ENCODE measurements at regions not wholly inside any gene's neighbourhood (a gene's known extent, or its start where the extent isn't known, plus 50 kb on each side); places are given as distances from the start of the nearest gene placed in this dataset.
"Not testable (repeated sequence)": the region's sequence is repeated elsewhere in the genome, so short reads cannot be mapped to it uniquely, and the experiment has no call there.

DNA sequence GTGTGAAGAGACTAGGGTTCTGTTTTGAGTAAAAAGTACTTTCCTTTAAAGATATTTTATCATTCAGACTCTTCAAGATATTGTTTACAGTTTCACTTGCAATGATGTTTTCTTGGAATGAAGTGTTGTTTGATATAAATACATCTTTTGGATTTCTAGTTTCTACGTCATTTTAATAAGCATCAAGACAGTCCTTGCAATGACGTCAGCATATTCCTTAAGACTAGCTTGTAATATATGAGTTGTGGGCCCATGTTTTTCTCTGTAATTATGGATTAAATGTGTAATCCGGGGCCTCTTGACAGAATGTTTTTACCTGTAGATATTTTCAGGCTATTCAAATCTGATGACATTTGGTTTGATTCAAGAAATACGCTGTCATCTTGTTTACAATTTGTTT lies 66.1 kb downstream of the RBMX2 start:
- DNase-seq, result no peak

DNA sequence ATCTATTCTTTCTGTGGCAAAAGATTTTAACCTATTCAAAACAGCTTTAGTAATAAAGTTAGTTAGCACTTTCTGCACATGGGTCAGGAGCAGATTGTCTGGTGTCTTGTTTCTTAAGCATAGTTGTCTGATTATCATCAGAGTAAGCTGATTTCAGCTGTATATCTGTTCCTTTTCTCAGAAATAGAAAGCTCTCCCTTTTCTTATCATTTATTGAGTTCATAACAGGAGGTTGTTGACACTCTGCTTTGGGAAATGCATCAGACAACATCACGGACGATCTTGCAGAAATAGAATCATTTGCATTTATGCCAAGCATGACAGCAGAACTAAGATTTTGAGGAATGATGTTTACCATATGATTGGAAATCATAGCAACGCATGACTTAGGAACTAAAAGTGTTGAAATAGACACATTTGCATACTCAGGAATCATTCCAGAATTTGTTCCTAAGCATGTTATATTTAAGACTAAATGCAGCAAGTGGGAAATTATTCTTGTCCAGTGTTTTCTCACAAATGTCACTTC lies 66.7 kb downstream of the RBMX2 start:
- DNase-seq, result no peak

DNA sequence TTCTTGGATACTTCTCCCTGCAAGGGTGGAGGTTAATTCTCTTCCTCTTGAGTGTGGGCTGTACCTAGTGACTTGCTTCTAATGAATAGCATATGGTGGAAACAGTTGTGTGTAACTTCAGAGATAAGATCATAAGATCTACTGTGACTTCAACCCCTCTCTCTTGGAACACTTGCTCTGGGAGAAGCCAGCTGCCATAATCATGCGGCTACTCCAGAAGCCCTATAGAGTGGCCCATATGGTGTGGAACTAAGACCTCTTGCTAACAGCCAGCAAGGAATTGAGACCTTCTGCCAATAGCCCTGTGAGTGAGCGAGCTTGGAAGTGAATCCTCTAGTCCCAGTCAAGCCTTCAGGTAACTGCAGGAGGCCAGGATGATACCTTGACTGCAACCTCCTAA lies 81.1 kb downstream of the RBMX2 start:
- DNase-seq, result no peak

DNA sequence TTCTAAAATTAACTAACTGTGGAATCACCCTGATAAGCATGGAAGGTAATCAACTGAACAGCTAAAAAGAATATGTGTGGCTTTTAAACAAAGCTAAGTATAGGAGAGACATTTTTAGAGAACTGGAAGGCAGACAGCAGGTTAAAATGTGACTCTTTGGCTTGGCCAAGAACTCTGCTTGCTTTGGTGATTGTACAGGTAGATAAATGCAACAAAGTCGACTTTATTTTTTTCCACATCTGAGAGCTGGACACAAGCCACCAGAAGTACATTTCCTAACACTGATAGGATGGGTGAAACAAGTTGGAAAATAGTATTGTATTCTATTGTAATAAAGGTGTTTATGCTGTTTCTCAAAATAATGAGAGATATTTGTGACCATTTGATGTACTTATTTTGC lies 84.1 kb downstream of the RBMX2 start:
- no peak for DNase-seq

DNA sequence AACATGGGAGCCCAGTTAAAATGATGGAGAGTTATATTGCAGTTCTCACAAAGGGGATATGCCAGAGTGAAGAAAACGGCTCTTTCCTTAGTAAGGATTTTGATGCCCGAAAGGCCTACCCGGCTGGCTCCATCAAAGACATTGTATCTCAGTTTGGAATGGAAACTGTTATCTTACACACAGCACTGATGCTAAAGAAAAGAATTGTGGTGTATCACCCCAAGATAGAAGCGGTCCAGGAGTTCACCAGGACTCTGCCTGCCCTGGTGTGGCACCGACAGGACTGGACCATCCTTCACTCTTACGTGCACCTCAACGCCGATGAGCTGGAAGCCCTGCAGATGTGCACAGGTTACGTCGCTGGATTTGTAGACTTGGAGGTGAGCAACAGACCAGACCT lies 93.7 kb downstream of the RBMX2 start:
- not testable (repeated sequence) for DNase-seq

DNA sequence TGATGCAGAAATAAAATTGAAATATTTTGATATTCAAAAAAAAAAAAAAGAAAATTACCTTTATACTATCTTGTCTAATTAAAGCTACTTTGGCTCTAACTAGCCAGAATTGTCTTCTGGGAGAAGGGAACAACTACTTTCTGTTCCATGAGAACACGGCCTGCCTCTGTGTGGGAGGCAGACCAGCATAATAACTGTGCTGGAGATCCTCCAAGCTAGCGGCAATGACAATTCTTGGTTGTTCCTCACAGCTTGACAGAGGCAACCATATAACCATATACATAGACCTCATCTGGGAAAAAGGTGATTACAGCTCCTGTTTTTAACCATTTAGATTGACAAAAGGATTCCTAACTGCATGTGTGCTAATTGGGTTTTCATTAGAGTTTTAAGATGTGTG lies 95.7 kb downstream of the RBMX2 start:
- DNase-seq, result no peak

DNA sequence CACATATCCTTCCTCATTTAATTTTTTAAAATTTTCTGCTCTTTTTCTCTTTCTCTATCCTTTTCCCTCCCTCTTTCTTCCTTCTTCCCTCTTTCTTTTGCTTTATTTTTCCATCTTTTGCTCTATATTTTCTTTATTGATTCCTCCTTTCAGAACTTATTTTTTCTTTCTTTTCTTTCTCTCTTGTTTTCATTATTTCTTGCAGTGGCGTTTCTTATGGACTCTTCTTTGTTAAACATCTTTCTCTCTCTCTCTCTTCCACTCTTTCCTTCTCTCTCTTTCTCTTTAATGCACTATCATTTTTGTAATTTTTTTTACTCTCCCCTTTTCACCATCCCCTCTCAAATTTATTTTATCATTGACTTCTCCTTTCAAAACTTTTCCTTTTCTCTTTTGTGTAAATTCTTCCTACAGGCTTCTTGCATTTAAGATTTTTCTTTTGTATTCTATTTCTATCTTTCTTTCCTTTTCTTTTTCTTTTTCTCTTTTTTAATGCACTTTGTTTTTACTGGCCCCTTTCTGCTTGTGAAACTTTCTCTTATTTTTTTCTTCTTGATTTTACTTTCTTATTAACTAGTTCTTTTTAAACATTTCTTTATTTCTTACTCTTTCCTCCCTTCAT lies 97.0 kb downstream of the RBMX2 start:
- no peak for DNase-seq

DNA sequence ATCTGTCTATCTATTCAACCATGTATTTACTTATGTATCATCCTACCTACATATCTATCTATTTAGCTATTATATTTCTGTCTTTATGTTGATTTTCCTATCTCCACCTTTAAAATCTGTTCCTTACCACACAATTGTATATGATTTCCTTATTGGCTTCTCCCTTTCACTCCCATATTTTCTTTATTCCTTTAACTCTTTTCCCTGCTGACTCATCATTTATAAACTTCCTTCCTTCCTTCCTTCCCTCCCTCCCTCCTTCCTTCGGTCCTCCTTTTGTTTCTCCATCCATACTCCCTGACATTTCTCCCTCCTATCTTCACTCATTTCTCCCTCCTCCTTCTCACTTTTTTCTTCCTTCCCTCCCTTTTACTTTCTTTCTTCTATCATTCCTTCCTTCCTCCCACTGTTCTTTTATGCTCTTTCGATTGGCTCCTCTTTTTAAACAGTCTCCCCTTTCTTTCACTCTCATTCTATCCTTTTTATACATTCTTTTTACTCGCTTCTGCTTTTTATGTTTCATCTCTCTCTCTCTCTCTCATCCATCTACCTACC lies 100.3 kb downstream of the RBMX2 start:
- DNase-seq, result no peak

DNA sequence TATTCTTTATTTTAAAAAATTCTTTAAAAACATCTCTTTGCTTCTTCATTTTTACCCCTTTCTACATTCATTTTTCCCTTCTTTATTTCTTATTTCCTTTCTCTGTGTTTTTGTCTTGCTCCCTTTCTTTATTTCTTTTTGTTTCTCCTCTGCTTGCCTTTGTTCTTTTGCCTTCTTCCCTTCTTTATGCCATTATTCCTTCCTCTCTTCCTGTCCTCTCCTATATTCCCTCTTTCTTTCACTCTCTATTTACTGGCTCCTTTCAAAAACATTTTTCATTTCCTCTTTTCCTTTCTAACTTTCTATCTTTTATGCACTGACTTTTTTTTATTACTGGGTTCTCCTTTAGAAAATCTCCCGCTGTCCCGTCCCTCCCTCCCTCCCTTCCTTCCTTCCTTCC lies 102.2 kb downstream of the RBMX2 start:
- no peak for DNase-seq

DNA sequence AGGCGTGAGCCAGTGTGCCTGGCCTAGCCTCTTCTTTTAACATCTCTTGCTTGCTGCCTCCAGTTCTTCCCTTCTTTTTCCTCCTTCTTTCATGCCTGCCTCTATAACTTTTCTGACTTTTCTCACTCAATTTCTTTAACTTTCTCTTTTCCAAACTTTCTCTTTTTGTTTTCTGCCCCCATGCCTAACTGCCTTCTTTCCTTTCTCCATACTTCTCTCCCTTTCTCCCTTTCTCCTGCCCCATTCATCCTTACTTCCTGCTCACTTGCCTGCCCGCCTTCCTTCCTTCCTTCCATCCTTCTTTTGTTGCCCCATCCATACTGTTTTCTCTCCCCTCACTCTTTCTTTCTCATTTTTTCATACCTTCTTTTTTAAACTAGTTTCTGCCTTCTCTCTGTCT lies 105.2 kb downstream of the RBMX2 start:
- DNase-seq, result no peak

DNA sequence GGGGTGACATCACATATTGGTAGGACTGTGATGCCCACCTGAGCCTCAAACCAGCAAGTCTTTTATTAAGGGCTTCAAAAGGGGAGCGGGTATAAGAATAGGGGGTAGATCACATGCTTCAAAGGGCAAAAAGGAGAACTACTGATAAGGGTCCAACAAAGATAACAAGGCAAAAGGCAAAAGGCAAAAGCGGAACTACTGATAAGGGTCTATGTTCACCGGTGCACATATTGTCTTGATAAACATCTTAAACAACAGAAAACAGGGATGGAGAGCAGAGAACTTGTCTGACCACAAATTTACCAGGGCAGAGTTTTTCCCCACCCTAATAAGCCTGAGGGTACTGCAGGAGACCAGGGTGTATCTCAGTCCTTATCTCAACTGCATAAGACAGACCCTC lies 110.7 kb downstream of the RBMX2 start:
- DNase-seq, result not testable (repeated sequence)

DNA sequence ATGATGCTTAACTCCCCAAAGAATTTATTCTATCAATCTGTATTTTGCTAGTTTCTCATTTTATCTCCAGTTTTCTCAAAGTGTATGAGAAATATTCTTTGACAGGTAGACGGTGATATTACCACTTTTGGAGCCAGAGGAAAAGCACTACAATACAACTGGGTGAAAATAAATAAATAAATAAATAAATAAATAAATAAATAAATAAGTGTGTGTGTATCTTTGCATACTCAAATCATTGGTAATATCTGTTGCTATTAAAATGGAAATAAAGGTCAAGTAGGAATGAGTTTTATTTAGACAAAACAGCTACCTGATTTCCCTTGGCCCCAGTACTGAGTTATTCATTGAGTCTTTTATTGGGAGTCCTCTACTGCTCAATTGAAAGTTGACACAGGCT lies 114.3 kb downstream of the RBMX2 start:
- no peak for DNase-seq

DNA sequence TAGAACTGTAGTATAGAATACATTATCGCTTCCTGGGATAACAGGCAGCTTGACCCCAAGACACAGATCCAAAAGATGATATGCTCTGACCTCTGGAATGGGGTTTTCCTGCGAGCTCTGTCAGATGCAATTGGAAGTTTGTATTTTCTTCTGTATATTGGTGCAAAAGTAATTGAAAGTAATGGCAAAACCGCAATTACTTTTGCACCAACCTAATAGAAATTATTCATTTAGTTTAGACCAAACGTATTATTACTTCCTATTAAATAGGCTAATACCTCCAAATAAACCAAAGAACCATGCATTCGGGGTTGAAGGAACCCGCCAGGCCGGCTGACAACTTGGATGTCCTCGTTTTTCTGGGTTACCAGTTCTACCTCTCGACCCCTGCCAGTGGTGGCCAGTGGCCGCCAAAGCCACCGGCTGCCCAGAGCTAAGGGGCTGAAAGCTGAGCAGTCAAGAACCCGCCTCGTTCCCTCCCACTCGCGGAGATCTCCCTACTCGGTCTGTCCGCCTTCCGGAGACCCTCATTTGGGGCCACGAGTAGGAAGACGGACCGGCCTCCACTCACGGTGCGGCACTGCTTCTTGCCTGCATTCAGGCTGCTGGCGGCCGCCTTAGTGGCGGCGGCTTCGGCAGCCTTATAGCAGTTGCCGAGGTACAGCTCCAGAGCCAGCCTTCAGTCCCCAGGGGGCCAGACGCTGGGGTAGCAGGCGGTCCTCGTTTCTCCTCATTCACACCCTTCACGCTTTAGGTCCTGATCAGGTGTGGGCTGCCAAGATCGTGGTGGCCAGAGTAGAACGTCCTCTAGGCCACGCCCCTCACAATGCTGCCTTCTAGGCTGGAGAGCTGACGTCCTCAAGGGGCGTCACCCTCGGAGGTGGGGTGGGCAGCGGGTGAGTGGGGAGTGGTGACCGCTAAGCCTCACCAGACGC lies 121.9 kb downstream of the RBMX2 start:
- DNase-seq, result peak; percentile 26

DNA sequence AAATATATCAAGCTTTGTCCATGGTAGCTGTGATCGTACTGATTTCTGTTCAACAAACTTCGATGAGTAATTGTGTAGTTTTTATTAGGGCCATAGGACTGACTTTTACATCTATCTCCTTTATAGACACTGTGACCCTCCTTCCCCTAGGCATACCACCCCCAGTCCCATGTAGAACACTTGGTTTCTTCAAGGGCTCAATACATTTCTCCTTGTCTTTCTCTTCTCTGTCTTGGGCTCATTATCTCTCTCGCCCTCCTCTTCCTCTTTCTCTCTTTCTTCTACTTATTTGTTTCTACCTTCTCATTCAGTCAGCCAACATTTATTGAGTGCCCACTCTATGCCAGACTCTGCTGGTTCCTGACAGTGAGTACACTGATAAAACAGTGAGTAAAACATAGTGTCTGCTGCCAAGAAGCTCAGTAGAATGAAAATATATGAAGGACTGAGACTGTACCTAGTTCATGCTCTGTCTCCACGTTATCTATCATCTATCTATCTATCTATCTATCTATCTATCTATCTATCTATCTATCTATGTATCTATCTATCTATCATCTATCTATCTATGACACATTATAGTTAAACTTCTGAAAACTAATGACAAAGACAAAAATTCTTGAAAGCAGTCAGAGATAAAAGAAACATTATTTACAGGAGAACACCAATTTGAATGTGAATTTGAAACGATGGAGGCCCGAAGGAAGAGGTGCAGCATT lies 122.8 kb downstream of the RBMX2 start:
- no peak for DNase-seq

DNA sequence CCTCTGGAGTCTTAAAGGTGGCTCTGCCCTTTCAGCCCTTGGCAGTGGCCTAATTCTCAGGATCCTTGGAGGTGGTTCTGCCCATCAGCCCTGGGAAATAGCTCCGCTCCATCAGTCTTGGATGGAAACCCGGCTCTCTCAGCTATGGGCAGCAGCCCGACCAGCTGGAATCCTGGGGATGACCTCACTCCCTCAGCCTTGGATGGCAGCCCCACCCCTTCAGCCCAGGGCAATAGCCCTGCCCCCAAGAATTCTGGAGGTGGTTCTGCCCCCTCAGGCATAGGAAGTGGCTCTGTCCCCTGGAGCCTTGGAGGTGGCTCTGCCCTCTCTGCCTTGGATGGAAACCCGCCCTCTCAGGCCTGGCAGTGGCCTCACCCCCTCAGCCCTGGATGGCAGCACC lies 127.7 kb downstream of the RBMX2 start:
- DNase-seq, result no peak

DNA sequence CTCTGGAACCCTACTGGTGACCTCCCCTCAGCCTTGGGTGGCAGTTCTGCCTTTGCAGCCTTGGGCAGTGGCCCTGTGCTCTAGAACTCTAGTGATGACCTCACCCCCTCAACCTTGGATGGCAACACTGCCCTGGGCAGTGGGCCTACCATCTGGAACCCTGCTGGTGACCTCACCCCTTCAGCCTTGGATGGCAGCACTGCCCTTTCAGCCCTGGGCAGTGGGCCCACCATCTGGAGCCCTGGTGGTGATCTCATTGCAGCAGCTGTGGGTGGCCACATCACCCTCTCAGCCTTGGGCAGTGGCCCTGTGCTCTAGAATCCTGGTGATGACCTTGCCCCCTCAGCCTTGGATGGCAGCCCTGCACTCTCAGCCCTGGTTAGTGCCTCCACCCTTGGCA lies 129.3 kb downstream of the RBMX2 start:
- DNase-seq, result no peak

DNA sequence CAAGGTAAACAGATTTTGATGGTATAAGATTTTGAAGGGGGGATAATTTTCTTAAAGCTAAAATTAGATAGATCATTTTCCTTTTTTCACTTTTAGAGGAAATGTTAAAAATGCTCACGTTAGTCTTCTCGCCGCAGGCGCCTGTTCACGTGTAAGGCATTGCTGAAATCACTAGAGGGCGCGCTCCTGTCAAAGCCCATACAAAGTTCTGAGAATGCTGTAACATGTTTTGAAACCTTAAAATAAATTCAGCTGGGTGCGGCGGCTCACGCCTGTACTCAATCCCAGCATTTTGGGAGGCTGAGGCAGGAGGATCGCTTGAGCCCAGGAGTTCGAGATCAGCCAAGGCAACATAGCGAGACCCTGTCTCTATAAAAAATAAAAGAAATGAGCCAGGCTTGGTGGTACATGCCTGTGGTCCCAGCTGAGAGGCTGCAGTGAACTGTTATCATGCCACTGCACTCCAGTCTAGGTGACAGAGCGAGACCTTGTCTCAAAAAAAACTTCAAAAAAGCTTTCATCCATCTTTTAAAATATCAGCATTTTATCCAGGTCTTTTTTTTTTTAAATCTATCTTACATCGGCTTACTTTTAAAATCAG lies 138.0 kb downstream of the RBMX2 start:
- peak; percentile 54 for DNase-seq

DNA sequence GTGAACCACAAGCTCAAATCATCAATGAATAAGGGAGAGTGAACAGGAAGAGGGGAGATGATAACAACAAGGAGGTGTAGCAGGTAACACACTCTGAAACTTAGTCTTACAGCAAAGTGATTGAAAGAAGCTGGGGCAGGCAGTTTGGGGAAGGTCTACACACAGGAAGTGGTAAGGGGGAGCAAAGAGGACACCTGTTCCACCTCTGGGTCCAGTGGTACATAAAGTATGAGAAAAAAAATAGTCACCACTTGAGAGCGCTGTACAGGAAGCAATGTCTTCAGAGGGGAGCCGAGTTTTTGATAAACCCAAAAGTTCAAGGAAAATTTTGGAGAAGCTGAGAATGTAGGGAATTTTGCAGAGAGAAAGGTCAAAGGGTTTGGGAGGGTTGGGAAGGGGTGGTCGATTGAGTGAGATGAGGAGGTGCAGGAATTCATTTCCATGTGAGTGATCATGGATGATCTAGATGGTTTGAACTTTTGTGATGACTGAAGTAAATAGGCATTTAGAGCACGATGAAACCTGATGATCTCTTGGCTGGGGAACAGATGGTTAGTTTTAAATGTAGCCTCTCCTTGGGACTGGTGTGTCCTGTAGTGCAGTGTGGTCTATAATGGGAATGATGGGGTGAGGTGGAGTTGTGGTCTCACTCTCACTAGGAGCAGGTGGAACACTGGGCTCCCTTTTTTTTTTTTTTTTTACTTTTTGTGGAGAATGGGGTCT lies 142.0 kb downstream of the RBMX2 start:
- no peak for DNase-seq

DNA sequence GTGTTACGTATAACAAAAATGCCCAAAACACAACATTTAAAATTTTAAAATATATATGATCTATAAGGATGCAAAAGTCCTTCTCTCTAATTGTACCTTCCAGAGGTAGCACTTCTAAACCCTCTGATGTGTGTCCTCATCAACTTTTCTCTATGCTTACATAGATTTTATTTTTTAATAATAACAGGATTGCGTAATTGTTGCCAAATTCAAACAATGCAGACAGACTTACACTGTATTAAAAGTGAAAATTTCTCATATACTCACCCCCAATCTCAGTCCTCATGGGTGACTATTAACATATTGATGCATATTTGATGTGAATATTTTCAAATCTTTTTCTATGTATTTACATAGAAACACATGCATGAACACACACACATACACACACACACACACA lies 144.0 kb downstream of the RBMX2 start:
- DNase-seq, result no peak

DNA sequence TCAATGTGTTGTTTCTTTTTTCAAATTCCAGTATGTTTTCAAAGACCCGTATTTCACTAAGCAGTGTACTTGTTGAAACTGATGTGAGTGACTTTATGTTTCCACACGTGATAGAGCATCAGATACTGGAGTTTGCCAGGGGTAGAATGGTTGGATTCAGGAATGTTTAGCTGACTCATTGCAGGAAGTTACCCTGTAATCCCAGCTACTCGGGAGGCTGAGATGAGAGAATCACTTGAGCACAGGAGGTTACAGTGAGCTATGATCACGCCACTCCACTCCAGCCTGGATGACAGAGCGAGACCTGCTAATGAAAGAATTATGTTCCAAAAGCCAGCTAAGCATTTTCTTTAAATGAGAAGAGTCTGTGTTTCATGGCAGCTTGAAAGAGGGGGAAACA lies 147.6 kb downstream of the RBMX2 start:
- DNase-seq, result not testable (repeated sequence)

DNA sequence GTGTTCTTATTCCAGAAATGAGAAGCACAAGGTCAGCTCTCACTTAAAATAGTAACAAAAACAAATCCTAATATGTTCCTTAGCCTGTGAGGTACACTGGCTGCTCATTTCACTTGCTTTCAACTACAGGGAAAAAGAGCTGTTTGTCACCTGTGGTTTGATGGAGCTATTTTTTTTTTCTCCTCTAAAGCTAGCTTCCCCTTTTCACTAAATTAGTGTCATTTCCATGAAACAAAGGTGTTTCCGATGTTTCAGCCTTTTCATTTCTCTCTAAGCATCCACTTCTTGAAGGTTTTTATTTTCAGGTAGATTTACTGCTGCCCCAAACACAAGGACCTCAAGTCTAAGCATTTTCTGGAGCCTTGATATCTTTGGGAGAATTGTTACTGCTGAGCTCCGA lies 148.6 kb downstream of the RBMX2 start:
- DNase-seq, result no peak

DNA sequence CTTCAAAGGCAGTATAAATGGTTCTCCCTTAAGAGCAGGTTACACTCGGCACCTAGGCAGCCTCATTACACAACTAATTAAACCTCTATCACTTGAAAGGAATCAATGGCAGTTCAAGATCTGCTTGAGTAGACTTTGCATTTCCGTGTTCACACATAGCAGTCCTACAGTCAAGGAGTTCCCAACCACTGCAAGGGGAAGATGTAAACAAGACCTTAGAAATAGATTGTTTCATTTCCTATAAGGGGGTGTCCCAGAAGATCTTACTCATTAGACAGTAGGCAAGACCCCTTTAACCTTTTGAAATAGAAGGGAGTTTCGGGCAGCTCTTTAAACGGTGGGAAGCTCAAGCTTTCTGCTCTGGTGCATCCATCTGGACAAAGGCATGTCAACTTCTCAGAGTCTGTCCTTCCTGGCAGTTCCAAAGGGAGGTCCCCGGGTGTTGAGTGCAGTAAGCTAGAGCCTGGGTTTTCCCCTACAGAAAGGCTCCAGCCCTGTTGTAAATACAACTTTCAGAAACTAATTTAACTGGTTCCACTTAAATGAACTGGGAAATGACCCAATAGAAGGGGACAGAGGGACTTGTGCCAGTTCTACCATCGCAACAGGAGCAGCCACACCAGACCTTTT lies 150.8 kb downstream of the RBMX2 start:
- no peak for DNase-seq

Data from hematopoietic multipotent progenitor cell treated with erythropoietin and hydrocortisone succinate and interleukin-3 and kit ligand, for 8 days (in vitro differentiated cells).